AG09309 (cell line): ENCODE measurements at regions not wholly inside any gene's neighbourhood (a gene's known extent, or its start where the extent isn't known, plus 50 kb on each side); places are given as distances from the start of the nearest gene placed in this dataset.

Source experiments
- DNase-seq: peaks from one replicate; pipeline ENCODE4 v3.0.0-alpha.2; 2010; ENCODE audit warnings: low read depth
- H3K4me3 ChIP-seq: 2 replicates; pipeline ENCODE4 v1.5.1; 2011; ENCODE audit warnings: mild to moderate bottlenecking, low read depth, low read length, moderate library complexity; ENCODE audit not compliant: control insufficient read depth
- CTCF ChIP-seq: IDR thresholded peaks from 2 replicates; pipeline ENCODE4 v1.5.1; 2011; ENCODE audit warnings: mild to moderate bottlenecking, low read depth, low read length, inconsistent platforms; ENCODE audit not compliant: insufficient read depth, control insufficient read depth; ENCODE audit errors: missing control alignments

DNA sequence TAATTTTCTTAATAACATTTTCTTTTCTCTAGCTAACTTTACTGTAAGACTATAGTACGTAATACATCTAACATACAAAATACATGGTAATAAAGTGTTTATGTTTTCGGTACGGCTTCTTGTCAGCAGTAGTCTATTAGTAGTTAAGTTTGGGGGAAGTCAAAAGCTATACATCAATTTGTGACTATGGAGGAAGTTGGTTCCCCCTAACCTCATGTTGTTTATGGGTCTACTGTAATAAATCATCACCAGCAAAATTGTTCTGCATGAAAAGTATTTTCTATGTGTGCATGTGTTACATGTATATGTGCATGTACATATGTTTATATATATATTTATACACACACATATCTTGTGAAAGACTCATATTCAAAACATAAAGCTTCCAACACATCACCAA lies 303.0 kb downstream of the TRIB2 start:
- DNase-seq, result no peak
- TF ChIP-seq CTCF, result no peak
- no peak overlapping the region for H3K4me3 ChIP-seq

- no peak overlapping the region for H3K4me3 ChIP-seq
- TF ChIP-seq CTCF, result no peak
- no peak for DNase-seq
Measured at GRCh38 chr2:13020469-13020868, 303.7 kb downstream of the TRIB2 start.

DNA sequence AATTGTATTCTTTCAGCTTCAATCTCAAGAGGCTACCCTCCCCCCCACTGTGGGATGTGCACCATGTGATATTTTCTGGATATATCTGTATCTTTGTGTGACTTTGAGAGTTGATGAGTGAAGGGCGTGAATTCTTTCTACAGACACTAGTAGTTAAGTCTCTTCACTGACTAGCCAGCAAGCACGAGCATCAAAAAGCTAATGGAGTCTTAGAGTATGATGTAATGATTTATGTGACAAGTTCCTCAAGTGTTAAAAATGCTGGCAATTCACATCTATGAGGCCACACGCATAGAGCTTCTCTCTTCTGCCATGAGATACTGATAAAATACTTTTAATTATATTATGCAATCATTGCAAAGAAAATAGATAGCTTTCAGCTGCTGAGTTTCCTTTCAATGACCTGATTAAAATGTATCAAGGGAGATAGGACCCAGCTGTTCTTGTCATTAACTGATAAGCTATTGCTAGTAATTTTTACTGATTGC lies 304.8 kb downstream of the TRIB2 start:
- H3K4me3 ChIP-seq, result no peak overlapping the region
- no peak for TF ChIP-seq CTCF
- no peak for DNase-seq

DNA sequence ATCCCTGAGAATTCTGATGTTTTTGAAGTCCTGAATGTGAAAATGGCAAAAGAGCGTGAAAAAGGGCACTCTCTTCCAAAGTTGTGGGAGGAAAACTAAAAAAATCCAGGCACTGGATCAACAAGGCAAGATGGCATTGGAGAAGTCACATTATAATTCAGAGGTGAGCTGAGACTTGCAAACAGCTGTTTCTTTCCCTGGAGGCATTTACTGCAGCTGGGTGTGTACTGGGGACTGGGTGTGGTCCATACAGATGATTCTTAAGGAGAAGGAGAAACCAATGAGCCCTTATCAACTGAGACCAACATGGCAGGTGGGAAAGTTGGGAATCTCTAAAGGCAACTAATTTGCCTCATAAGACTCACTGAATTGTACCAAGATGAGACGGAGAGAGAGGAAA lies 313.9 kb downstream of the TRIB2 start:
- no peak for DNase-seq
- no peak overlapping the region for H3K4me3 ChIP-seq
- TF ChIP-seq CTCF, result no peak

- TF ChIP-seq CTCF, result no peak
- no peak for DNase-seq
- no peak overlapping the region for H3K4me3 ChIP-seq
Measured at GRCh38 chr2:13034861-13035260, 318.1 kb downstream of the TRIB2 start.

DNA sequence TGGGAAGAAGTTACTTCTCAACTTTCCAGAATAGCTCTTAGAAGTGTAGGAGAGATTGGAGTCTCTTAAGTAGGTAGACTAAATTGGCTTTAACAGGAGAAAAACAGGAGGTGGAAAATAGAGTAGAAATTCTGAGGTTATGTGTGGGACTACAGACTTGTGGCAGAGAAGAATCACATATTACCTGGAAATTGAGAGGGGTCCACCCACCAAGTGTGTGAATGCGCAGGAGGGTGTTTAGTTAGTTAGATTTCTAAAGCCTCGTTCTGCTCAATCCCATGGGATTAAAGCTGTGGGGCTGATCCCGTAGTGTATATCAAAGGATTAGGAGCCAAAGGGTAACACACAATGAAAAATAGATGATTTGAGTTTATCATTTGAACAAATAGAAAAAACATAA lies 319.1 kb downstream of the TRIB2 start:
- H3K4me3 ChIP-seq, result no peak overlapping the region
- no peak for DNase-seq
- no peak for TF ChIP-seq CTCF

- TF ChIP-seq CTCF, result no peak
- H3K4me3 ChIP-seq, result no peak overlapping the region
- DNase-seq, result no peak
Measured at GRCh38 chr2:13040043-13040442, 323.3 kb downstream of the TRIB2 start.
